WTC11 (cell line): ENCODE measurements at regions not wholly inside any gene's neighbourhood (a gene's known extent, or its start where the extent isn't known, plus 50 kb on each side); places are given as distances from the start of the nearest gene placed in this dataset.
A peak's percentile ranks its signal among the peaks of the same experiment; 100 is the strongest.

Source experiments
- ATAC-seq: fragments of 200-7000 bp; cut with Tn5 transposase; 2 replicates; pipeline ENCODE4 v1.10.0; 2021; ENCODE audit warnings: mild to moderate bottlenecking, moderate library complexity
- CTCF ChIA-PET: fragments of 300-600 bp; sonication (Branson Sonifier 250); formaldehyde crosslinking; loops from one replicate; lab custom pipeline; 2021; ENCODE audit warnings: antibody characterized with exemption; lab: Charles Lee
- POLR2A ChIA-PET: fragments of 350-600 bp; sonication (Branson Sonifier 250); formaldehyde crosslinking; loops from one replicate; lab custom pipeline; 2021; ENCODE audit warnings: antibody characterized with exemption; lab: Charles Lee
- DNase-seq: peaks from one replicate; pipeline ENCODE4 v3.0.0; 2021; ENCODE audit warnings: low spot score
- H3K27ac Mint-ChIP-seq: 2 replicates; pipeline ENCODE4 v1.8.0; 2021; ENCODE audit warnings: mixed read lengths
- H3K27me3 Mint-ChIP-seq: 2 replicates; pipeline ENCODE4 v1.8.0; 2021; ENCODE audit warnings: low read depth, mild to moderate bottlenecking, moderate library complexity, mixed read lengths
- H3K36me3 Mint-ChIP-seq: 2 replicates; pipeline ENCODE4 v1.8.0; 2021; ENCODE audit warnings: mixed read lengths
- H3K4me1 Mint-ChIP-seq: 2 replicates; pipeline ENCODE4 v1.8.0; 2022; ENCODE audit warnings: mixed read lengths
- H3K4me3 Mint-ChIP-seq: 2 replicates; pipeline ENCODE4 v1.8.0; 2021; ENCODE audit warnings: mild to moderate bottlenecking, moderate library complexity, mixed read lengths
- H3K9me3 Mint-ChIP-seq: 2 replicates; pipeline ENCODE4 v1.8.0; 2021; ENCODE audit warnings: mixed read lengths
- ATF6 ChIP-seq: sonication (generic); formaldehyde crosslinking; IDR thresholded peaks from 2 replicates; pipeline ENCODE4 v1.8.1; 2023; ENCODE audit warnings: mild to moderate bottlenecking, missing genetic modification reagents
- CREB1 ChIP-seq: sonication (generic); formaldehyde crosslinking; IDR thresholded peaks from 2 replicates; pipeline ENCODE4 v1.8.0; 2023; ENCODE audit warnings: mild to moderate bottlenecking, missing genetic modification reagents
- CTCF ChIP-seq: fragments of 200-600 bp; IDR thresholded peaks from 2 replicates; pipeline ENCODE4 v1.8.0; 2022; ENCODE audit warnings: antibody characterized with exemption
- FOXP1 ChIP-seq: sonication (generic); formaldehyde crosslinking; IDR thresholded peaks from 2 replicates; pipeline ENCODE4 v1.8.0; 2022; ENCODE audit warnings: missing genetic modification reagents, mild to moderate bottlenecking, moderate library complexity, borderline replicate concordance
- NR1H2 ChIP-seq: sonication (generic); formaldehyde crosslinking; IDR thresholded peaks from 2 replicates; pipeline ENCODE4 v1.9.0; 2021; ENCODE audit warnings: mild to moderate bottlenecking, moderate library complexity, missing genetic modification reagents
- NR2C2 ChIP-seq: sonication (generic); formaldehyde crosslinking; IDR thresholded peaks from 2 replicates; pipeline ENCODE4 v1.8.0; 2022; ENCODE audit warnings: mild to moderate bottlenecking, missing genetic modification reagents
- OVOL2 ChIP-seq: fragments of 250-450 bp; sonication (Bioruptor Pico); IDR thresholded peaks from 2 replicates; pipeline ENCODE4 v1.9.0; 2021; ENCODE audit warnings: mild to moderate bottlenecking, borderline replicate concordance
- SOX15 ChIP-seq: fragments of 250-450 bp; sonication (Bioruptor Pico); IDR thresholded peaks from 2 replicates; pipeline ENCODE4 v1.9.0; 2021; ENCODE audit warnings: mild to moderate bottlenecking
- SP1 ChIP-seq: sonication (generic); formaldehyde crosslinking; conservative IDR thresholded peaks from 2 replicates; pipeline ENCODE4 v1.8.1; 2022; ENCODE audit warnings: missing genetic modification reagents
- STAT6 ChIP-seq: sonication (generic); formaldehyde crosslinking; conservative IDR thresholded peaks from 2 replicates; pipeline ENCODE4 v1.8.1; 2023; ENCODE audit warnings: mild to moderate bottlenecking, low read depth, missing genetic modification reagents, moderate library complexity
- ZNF232 ChIP-seq: sonication (generic); formaldehyde crosslinking; IDR thresholded peaks from 2 replicates; pipeline ENCODE4 v1.8.0; 2022; ENCODE audit warnings: mild to moderate bottlenecking, missing genetic modification reagents
- ZNF396 ChIP-seq: fragments of 250-450 bp; sonication (Bioruptor Pico); IDR thresholded peaks from 2 replicates; pipeline ENCODE4 v1.8.0; 2021; ENCODE audit warnings: mild to moderate bottlenecking, moderate library complexity, borderline replicate concordance
- ZNF416 ChIP-seq: fragments of 250-450 bp; sonication (Bioruptor Pico); IDR thresholded peaks from 2 replicates; pipeline ENCODE4 v1.9.0; 2021; ENCODE audit warnings: mild to moderate bottlenecking, inconsistent platforms
- ZSCAN18 ChIP-seq: fragments of 250-450 bp; sonication (Bioruptor Pico); IDR thresholded peaks from 2 replicates; pipeline ENCODE4 v2.1.2; 2022; ENCODE audit warnings: mild to moderate bottlenecking, moderate library complexity
- TF ChIP-seq, protein P1 (sequence below): sonication (generic); formaldehyde crosslinking; conservative IDR thresholded peaks from 2 replicates; pipeline ENCODE4 v1.8.1; 2022; ENCODE audit warnings: mild to moderate bottlenecking, missing genetic modification reagents
- TF ChIP-seq, protein P2 (sequence below): sonication (generic); formaldehyde crosslinking; IDR thresholded peaks from 2 replicates; pipeline ENCODE4 v1.8.1; 2022; ENCODE audit warnings: mild to moderate bottlenecking, missing genetic modification reagents, moderate library complexity, borderline replicate concordance
- TF ChIP-seq, protein P3 (sequence below): sonication (generic); formaldehyde crosslinking; IDR thresholded peaks from 2 replicates; pipeline ENCODE4 v1.8.1; 2023; ENCODE audit warnings: mild to moderate bottlenecking, missing genetic modification reagents, moderate library complexity

- TF ChIP-seq STAT6 = no peak
- TF ChIP-seq SP1 = no peak
- no peak for TF ChIP-seq SOX15 (CRISPR knock-in tag)
- TF ChIP-seq ZNF232 (CRISPR knock-in tag) = no peak
- TF ChIP-seq NR2C2 (CRISPR knock-in tag) = no peak
- TF ChIP-seq CREB1 = no peak
These were observed 1068.5 kb downstream of the BRD1 start (continued) for GRCh38 chr22:48758881-48759875.

- DNase-seq = peak; percentile 11
- POLR2A ChIA-PET = no interaction called here
These were observed 1069.6 kb downstream of the BRD1 start for GRCh38 chr22:48757985-48758561.

More at GRCh38 chr22:48757985-48758561, 1069.6 kb downstream of the BRD1 start:
- no peaks in the 10 kb centered on the region; the same call in 1 of the 2 replicates for H3K27me3 Mint-ChIP-seq
- no peaks in the 10 kb centered on the region for H3K9me3 Mint-ChIP-seq
- H3K4me1 Mint-ChIP-seq = no peaks in the 10 kb centered on the region
- CTCF ChIA-PET = no interaction called here
- no peaks in the 10 kb centered on the region for H3K36me3 Mint-ChIP-seq
- no peak for ATAC-seq
- H3K4me3 Mint-ChIP-seq = no peak overlapping the region
- TF ChIP-seq, protein P1, sequence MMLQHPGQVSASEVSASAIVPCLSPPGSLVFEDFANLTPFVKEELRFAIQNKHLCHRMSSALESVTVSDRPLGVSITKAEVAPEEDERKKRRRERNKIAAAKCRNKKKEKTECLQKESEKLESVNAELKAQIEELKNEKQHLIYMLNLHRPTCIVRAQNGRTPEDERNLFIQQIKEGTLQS (CRISPR knock-in tag) = no peak
- no peak for TF ChIP-seq OVOL2 (CRISPR knock-in tag)
- TF ChIP-seq ZSCAN18 = no peak
- TF ChIP-seq, protein P2, sequence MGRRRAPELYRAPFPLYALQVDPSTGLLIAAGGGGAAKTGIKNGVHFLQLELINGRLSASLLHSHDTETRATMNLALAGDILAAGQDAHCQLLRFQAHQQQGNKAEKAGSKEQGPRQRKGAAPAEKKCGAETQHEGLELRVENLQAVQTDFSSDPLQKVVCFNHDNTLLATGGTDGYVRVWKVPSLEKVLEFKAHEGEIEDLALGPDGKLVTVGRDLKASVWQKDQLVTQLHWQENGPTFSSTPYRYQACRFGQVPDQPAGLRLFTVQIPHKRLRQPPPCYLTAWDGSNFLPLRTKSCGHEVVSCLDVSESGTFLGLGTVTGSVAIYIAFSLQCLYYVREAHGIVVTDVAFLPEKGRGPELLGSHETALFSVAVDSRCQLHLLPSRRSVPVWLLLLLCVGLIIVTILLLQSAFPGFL (CRISPR knock-in tag) = no peak
- no peak for TF ChIP-seq ZNF396
- TF ChIP-seq, protein P3, sequence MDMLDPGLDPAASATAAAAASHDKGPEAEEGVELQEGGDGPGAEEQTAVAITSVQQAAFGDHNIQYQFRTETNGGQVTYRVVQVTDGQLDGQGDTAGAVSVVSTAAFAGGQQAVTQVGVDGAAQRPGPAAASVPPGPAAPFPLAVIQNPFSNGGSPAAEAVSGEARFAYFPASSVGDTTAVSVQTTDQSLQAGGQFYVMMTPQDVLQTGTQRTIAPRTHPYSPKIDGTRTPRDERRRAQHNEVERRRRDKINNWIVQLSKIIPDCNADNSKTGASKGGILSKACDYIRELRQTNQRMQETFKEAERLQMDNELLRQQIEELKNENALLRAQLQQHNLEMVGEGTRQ = no peak
- TF ChIP-seq FOXP1 (CRISPR knock-in tag) = no peak
- TF ChIP-seq ZNF416 (CRISPR knock-in tag) = no peak
- no peak for TF ChIP-seq ATF6 (CRISPR knock-in tag)
- TF ChIP-seq CTCF = no peak
- TF ChIP-seq NR1H2 = no peak
- TF ChIP-seq, all 79 proteins: peak for 0
- H3K27ac Mint-ChIP-seq = no peak overlapping the region
